ES-I3 (cell line): ENCODE measurements at regions not wholly inside any gene's neighbourhood (a gene's known extent, or its start where the extent isn't known, plus 50 kb on each side); places are given as distances from the start of the nearest gene placed in this dataset.
A peak's percentile ranks its signal among the peaks of the same experiment; 100 is the strongest.

Experiments used
- H3K36me3 ChIP-seq: 2 replicates; pipeline ENCODE4 v1.6.1; 2013; ENCODE audit warnings: mild to moderate bottlenecking, low read length, control low read depth, moderate library complexity; ENCODE audit not compliant: insufficient read depth
- H3K4me1 ChIP-seq: 2 replicates; pipeline ENCODE4 v1.6.1; 2013; ENCODE audit warnings: mild to moderate bottlenecking, control low read depth, low read length; ENCODE audit not compliant: insufficient read depth
- H3K9ac ChIP-seq: 2 replicates; pipeline ENCODE4 v1.6.1; 2013; ENCODE audit warnings: low read depth, mild to moderate bottlenecking, low read length, moderate library complexity
- H3K9me3 ChIP-seq: 2 replicates; pipeline ENCODE4 v1.6.1; 2013; ENCODE audit warnings: mild to moderate bottlenecking, low read length, moderate library complexity; ENCODE audit not compliant: control insufficient read depth, insufficient read depth

GRCh38 chr10:6739530-6740174, 159.6 kb upstream of the PRKCQ start:
- Histone ChIP-seq H3K9me3 (no peaks in the 10 kb centered on the region), H3K9ac (no peak overlapping the region), H3K36me3 (no peaks in the 10 kb centered on the region), H3K4me1 (peaks cover 24% of the 10 kb centered on the region)

GRCh38 chr10:6738112-6738768, 158.2 kb upstream of the PRKCQ start:
- H3K9ac ChIP-seq: peak overlapping the region; percentile 28
- H3K4me1 ChIP-seq: peaks cover 20% of the 10 kb centered on the region
- H3K36me3 ChIP-seq: no peaks in the 10 kb centered on the region
- no peaks in the 10 kb centered on the region for H3K9me3 ChIP-seq

GRCh38 chr10:6737758-6738111, 157.7 kb upstream of the PRKCQ start:
- Histone ChIP-seq H3K4me1 (peaks cover 20% of the 10 kb centered on the region), H3K9ac (peak overlapping the region; percentile 28), H3K36me3 (no peaks in the 10 kb centered on the region), H3K9me3 (no peaks in the 10 kb centered on the region)

- no peaks in the 10 kb centered on the region for H3K36me3 ChIP-seq
- peak overlapping the region; percentile 28; the same call in 1 of the 2 replicates for H3K9ac ChIP-seq
- H3K4me1 ChIP-seq: peaks cover 20% of the 10 kb centered on the region
Observed at GRCh38 chr10:6737080-6737641, 157.1 kb upstream of the PRKCQ start.

GRCh38 chr10:6734286-6734685, 154.2 kb upstream of the PRKCQ start:
- H3K4me1 ChIP-seq: peaks cover 17% of the 10 kb centered on the region; the same call in 1 of the 2 replicates
- H3K9me3 ChIP-seq: no peaks in the 10 kb centered on the region
- H3K36me3 ChIP-seq: no peaks in the 10 kb centered on the region
- no peak overlapping the region for H3K9ac ChIP-seq

More at GRCh38 chr10:6737080-6737641, 157.1 kb upstream of the PRKCQ start:
- H3K9me3 ChIP-seq: no peaks in the 10 kb centered on the region

- 0 out of 2 replicates have a peak, but pooled peaks cover 4% of the 10 kb centered on the region for H3K4me1 ChIP-seq
- no peaks in the 10 kb centered on the region for H3K9me3 ChIP-seq
- H3K9ac ChIP-seq: no peak overlapping the region
- no peaks in the 10 kb centered on the region for H3K36me3 ChIP-seq
Observed at GRCh38 chr10:6729861-6730344, 149.8 kb upstream of the PRKCQ start.

- H3K36me3 ChIP-seq: no peaks in the 10 kb centered on the region
- no peak overlapping the region for H3K9ac ChIP-seq
- 0 out of 2 replicates have a peak, but pooled peaks cover 4% of the 10 kb centered on the region for H3K4me1 ChIP-seq
- no peaks in the 10 kb centered on the region for H3K9me3 ChIP-seq
Observed at GRCh38 chr10:6729071-6729774, 149.1 kb upstream of the PRKCQ start.

GRCh38 chr10:6726924-6727323, 146.8 kb upstream of the PRKCQ start:
- Histone ChIP-seq H3K4me1 (peaks cover 8% of the 10 kb centered on the region), H3K9me3 (no peaks in the 10 kb centered on the region), H3K9ac (no peak overlapping the region), H3K36me3 (no peaks in the 10 kb centered on the region)

GRCh38 chr10:6722616-6723004, 142.5 kb upstream of the PRKCQ start:
- H3K36me3 ChIP-seq: no peaks in the 10 kb centered on the region
- no peaks in the 10 kb centered on the region for H3K9me3 ChIP-seq
- peaks cover 26% of the 10 kb centered on the region for H3K4me1 ChIP-seq
- no peak overlapping the region for H3K9ac ChIP-seq

- H3K4me1 ChIP-seq: peaks cover 26% of the 10 kb centered on the region
- H3K9ac ChIP-seq: no peak overlapping the region
- no peaks in the 10 kb centered on the region for H3K9me3 ChIP-seq
- no peaks in the 10 kb centered on the region for H3K36me3 ChIP-seq
Observed at GRCh38 chr10:6721964-6722615, 142.0 kb upstream of the PRKCQ start.

GRCh38 chr10:6721480-6721879, 141.4 kb upstream of the PRKCQ start:
- peaks cover 26% of the 10 kb centered on the region for H3K4me1 ChIP-seq
- H3K9ac ChIP-seq: no peak overlapping the region
- H3K9me3 ChIP-seq: no peaks in the 10 kb centered on the region
- H3K36me3 ChIP-seq: no peaks in the 10 kb centered on the region

GRCh38 chr10:6719561-6719960, 139.5 kb upstream of the PRKCQ start:
- Histone ChIP-seq H3K4me1 (peaks cover 26% of the 10 kb centered on the region), H3K9ac (no peak overlapping the region), H3K9me3 (no peaks in the 10 kb centered on the region), H3K36me3 (no peaks in the 10 kb centered on the region)

GRCh38 chr10:6718550-6718949, 138.5 kb upstream of the PRKCQ start:
- H3K9me3 ChIP-seq: no peaks in the 10 kb centered on the region
- no peaks in the 10 kb centered on the region for H3K36me3 ChIP-seq
- peaks cover 26% of the 10 kb centered on the region for H3K4me1 ChIP-seq
- no peak overlapping the region for H3K9ac ChIP-seq

GRCh38 chr10:6716516-6716915, 136.4 kb upstream of the PRKCQ start:
- no peak overlapping the region for H3K9ac ChIP-seq

More at GRCh38 chr10:6716516-6716915, 136.4 kb upstream of the PRKCQ start:
- Histone ChIP-seq H3K9me3 (no peaks in the 10 kb centered on the region), H3K4me1 (peaks cover 14% of the 10 kb centered on the region; the same call in 1 of the 2 replicates), H3K36me3 (no peaks in the 10 kb centered on the region)
